Pulmonary artery endothelial cell (primary cell): ENCODE measurements at regions not wholly inside any gene's neighbourhood (a gene's known extent, or its start where the extent isn't known, plus 50 kb on each side); places are given as distances from the start of the nearest gene placed in this dataset.
A peak's percentile ranks its signal among the peaks of the same experiment; 100 is the strongest.

Source experiments
- DNase-seq: peaks from one replicate; pipeline ENCODE4 v3.0.0-alpha.2; 2011; ENCODE audit warnings: low read depth, low spot score

DNA sequence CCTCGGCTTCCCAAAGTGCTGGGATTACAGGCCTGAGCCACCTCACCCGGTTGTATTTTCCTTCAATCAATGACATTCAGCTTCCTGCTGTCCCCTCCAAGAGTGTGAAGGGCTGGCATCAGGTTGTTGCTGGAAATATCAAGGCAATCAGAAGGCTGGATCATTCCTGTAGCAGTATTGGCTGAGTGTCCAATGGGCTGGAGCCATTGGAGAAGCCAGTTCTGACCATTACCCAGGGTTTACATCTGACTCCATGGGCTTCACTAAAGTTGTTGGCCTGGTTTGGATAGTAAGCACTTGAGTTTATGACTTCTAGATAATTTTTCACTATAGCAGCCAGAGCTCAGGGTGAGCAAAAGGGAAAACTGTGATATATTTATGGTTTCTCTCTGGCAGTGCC, 137.0 kb downstream of the DLEU7 start:
- DNase-seq = no peak

DNA sequence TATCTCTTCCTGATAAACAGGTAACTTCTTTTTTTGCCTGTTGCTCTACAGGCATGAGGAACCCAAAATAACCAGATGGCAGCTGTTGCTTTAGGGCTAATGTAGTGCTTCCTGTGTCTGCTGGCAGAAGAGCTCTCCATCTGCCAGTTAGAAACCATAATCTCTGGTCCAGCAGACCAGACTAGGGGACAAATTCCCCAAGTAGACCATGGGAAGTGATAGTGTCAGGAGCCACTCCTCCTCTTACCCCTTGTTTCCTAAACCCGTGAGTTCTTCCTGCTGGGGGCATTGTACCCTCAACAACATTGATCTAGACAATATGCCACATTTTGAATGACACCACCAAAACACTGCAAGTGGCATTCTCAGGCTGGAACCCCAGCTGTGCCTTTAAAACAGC, 135.9 kb downstream of the DLEU7 start:
- no peak for DNase-seq

DNA sequence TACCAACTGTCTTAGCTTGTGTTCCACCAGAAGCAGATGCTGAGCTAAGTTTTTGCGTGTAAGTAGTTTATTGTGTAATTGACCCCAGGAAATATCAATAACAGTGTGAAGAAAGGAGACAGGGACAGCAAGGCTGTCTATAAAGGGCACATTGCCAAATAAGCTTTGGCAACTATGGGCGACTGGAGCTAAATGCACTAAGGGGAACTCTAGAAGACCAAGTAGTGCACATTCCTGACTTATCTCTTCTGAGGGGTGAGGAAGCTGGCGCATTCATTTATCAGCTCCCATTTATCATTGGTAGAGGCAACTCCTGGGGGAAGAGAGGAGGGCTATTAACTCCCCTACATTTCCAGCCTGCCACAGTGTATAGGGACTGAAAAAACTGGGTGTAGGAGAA, 135.0 kb downstream of the DLEU7 start:
- DNase-seq = no peak

DNA sequence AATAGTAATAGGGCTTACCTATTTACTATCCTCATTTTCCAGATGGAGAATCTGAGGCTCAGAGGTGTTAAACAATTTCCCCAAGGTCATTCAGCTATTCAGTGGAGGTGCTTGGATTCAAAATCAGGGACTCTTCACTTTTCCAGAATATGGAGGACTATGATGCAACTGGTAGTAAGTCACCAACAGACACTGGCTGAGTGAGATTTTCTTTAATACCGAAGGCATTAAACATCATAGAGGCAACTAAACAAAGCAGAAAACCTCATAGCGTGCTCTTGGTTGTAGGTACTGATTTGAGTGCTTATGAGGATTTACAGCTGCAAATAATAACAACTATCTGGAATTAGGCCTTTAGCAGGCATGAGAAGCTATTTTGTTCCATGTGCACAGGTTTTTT, 134.4 kb downstream of the DLEU7 start:
- DNase-seq = no peak

DNA sequence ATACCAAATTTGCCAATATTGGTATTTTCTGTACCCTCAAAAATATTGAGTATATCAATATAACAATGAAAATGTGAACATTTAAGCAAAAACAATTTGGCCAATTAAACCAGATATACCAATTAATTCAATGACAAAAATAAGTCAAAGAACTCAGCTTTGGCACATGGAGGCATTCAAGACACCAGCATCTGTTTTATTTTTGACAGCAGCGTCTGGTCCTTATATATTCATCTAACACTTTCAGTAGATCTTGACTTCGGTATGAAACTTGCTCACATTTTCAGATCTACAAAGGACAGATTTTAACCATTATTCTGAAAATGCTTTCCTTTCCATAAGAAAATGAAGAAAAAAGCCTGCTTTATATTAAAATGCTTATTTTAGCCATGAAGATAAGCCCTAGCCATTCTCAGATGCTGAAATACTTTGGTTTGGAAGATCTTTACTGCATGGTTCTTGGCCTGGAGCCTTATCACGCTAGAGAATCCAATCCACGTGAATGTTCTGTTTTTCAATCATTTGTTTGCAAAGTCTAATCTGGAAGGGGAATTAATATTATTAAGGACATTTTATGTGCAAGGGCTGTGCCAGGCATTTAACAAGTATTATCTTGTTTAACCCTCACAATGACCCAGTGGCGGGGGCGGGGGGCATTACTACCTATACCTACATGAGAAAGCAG, 132.2 kb downstream of the DLEU7 start:
- DNase-seq = no peak

DNA sequence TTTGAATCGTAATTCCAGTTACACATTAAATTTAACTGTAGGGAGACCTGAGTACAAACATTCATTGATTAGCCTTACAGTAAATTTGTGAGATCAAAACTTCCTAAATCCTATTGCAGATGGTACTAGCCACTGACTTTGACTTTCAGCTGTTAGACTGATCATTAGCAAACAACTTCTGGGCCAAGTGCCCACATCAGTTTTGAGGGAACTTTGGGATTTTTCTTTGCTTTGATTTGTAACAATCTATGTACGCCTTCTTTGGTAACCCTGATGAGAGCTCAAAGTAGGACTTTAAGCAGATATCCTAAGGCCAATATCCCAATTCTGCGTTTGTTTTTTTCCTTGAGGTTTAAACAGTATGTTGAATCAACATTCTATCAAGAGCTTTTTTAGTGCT, 131.5 kb downstream of the DLEU7 start:
- DNase-seq = no peak

DNA sequence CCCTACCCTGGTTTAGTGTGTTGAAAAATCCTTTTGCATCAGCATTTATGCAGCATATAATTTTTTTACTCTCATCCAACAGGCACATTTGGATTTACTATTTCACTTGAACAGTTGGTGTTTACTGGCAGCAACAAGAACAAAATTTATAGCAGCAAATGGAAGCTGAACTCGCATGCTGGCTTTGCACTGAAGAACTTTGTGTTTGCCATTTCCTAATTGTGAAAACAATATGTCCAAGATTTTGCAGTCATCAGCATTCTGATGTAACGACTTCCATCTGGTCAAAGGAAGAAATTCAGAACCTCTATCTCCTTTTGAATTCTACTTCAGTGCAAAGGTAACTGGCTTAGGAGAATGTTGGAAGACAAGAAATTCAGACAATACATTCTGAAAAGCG, 131.0 kb downstream of the DLEU7 start:
- no peak for DNase-seq

DNA sequence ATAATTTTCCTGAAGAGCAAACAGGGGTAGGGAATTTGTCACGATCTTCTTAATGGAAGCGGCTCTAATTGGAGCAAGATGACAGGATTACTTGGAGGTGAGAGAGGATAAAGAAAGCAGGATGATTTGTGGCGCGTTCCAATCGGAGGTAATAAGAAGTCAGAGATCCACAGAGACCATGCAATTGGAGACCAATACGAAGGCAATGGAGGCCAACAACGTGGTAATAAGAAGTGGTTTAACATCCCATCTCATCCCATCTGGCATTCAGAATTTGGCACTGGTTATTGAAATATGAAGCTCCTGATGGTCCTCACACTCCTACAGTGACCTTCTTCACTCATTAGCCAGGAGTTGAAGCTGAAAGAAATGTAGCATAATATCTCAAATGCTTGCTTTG, 130.6 kb downstream of the DLEU7 start:
- DNase-seq = no peak

DNA sequence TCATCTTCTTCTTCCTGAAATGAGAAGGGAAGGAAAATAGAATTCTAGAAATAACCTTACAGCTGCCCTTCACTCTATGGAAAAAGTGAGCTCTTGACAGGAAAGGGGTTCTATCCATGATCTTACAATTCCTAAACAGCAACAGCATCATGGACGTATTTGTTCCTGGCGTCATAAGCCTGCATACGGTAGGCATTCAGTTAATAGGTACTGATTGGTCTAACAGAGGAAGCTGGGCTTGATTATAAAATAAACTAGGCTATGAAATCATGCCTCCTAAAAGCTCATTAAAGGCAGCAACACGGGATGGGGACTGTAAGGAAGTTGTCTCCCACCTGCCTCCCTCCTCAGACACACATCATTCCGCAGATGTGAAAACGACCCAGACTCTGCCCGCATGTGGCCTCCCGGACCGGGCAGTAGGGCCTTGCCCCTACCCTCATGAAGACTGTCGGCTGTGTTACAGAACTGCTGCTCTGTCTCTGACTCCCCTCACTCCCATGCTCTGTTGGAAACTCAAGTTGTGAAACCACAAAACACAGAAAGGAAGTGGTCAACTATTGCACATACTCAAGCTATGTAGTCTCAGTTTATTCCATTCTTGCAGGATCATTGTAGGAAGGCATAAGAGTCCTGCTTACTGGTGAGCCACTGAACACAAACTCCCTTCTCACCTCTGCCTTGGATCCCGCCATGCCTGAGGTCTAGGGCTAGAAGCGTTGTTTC, 129.8 kb downstream of the DLEU7 start:
- DNase-seq = no peak

DNA sequence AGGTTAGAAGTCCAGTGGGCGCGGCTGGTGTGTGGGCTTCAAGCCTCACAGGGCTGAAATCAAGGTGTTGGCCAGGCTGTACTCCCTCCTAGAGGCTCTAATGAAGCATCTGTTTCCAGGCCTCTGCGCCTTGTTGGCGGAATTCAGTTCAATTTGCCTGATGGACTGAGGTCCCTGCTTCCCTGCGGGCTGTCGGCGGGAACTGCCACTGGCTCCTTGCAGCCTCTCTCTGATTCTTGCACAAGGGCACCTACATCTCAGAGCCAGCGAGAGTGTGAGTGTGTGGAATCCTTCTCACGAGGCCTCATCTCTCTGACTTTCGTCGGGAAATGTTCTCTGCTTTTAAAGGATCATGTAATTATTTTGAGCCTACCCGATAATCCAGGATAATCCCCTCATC, 128.6 kb downstream of the DLEU7 start:
- no peak for DNase-seq

DNA sequence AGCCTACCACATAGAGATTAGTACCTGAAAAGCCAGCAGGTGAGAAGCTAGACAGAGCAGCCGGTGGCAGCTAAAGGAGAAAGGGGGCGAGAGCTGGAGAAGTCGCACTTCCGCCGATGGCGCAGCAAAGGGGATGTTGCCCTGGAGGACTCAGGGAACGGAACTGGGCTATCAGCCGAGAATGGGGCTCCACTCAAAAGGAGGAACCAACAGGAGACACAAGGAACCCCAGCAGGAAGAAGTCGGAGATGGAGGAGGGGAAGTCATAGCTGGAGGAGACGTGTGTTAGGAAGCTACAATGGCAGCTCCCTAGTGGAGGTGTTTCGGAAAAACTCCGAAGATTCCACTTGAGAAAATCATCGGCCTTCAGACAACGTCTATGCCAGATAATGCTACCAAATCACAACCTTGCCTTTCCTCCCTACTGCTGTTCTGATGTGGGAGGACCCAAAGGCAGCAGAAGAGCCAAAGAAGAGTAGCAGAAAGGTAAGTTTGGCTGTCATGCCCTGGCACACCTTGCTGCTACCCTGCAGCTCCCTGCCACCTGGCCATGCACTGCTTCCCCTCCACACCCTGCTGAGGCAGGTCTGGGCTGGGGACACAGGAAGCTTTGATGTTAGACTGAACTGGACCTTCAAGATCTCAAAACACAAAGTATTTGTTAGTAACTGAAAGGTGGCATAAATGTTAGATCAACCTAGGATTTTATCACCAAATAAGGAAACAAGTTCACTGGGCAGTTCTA, 127.9 kb downstream of the DLEU7 start:
- no peak for DNase-seq

DNA sequence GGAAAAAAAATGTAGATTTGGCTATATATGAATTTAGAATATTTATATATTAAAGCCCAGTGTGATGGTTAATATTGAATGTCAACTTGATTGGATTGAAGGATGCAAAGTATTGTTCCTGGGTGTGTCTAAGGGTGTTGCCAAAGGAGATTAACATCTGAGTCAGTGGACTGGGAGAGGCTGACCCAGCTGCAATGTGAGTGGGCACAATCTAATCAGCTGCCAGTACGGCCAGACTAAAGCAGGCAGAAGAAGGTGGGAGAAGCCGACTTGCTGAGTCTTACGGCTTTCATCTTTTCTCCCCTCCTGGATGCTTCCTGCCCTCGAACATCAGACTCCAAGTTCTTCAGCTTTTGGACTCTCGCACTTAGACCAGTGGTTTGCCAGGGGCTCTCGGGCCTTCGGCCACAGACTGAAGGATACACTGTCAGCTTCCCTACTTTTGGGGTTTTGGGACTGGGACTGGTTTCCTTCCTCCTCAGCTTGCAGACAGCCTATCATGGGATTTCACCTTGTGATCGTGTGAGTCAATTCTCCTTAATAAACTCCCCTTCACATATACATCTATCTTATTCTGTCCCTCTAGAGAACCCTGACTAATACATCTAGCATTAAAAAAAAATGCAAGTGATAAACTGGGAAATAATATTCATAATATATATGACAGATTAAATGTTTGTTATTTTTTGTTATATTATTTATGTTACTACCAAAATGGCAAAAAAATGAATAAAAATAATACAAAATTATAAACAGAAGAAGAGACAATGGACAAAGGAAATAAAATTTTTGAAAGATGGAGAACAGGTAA, 122.4 kb downstream of the DLEU7 start:
- no peak for DNase-seq

DNA sequence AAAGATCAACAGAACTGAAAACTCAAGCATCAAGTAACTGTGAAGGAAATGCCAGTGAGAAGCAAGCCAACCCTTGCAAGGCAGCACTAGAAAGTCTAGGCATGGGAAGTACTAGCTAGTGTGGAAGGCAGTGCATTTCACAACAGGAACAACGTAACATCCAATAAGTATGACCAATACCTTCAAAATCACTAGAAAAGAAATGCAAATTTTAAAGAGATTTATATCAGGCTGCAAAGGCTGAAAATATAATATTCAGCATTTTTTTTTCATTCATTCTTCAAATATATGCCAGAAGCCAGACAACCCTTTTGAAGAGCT, 121.9 kb downstream of the DLEU7 start:
- DNase-seq = no peak

DNA sequence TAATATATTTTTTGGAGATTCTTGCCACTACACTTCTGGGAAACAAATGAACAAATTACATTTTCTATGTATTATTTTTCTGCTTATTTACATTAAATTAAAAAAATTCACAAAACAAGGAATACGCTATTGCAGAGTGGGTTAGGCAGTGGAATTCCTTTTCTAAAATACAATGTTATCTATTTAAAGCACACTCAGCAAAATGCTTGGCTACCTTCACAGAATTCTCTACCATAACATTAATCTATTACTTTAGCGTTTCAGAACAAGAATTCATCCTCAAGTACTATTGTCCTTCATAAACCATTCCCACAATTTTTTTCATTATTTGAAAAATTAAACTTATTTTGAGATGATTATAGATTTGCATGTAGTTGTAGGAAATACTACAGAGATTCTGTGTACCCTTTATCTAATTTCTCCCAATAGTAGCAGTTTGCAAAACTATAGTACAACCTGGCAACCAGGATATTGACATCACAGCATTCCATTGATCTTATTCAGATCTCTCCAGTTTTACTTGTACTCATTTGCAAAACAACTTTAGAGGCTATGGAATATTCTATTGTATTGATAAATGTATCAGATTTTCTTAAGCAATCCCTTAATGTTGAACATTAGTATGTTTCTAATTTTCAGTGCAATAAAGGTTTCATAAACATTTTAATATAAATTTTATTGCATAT, 120.9 kb downstream of the DLEU7 start:
- DNase-seq = no peak

DNA sequence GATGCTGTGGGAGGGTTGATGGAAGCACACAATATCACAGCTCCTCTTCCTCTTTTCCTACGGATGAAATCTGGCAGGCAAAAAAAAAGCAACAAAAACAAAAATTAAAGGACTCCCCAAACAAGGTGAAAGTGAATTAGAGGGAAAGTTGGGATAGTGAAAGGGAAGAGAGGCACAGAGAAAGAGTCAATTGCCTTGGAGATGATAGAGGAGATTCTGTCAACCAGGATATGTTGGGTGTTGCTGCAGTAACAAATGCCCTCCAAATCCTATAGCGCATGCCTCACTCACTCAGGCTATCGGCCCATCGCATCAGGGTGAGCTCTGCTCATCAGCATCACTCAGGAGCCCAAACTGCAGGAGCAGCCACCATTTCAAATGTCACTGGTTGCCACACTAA, 119.1 kb downstream of the DLEU7 start:
- no peak for DNase-seq

DNA sequence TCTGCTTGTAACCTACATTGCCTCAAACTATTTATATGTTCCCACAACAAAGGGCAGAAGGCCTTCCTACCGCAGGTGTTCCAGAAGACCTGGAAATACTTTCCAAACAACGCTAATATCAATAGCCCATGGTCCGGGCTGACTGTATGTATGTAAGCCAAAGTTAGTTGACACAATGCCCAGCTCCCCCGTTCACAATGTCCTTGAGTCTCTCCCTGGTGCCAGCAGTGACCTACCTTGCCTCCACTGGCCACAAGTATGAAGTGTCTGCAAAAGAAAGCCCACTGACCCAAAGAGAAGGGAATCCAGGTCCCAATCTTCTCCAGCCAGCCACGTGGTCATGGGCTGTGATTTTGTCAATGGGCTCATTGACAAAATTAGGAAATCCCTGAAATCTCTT, 118.6 kb downstream of the DLEU7 start:
- no peak for DNase-seq

DNA sequence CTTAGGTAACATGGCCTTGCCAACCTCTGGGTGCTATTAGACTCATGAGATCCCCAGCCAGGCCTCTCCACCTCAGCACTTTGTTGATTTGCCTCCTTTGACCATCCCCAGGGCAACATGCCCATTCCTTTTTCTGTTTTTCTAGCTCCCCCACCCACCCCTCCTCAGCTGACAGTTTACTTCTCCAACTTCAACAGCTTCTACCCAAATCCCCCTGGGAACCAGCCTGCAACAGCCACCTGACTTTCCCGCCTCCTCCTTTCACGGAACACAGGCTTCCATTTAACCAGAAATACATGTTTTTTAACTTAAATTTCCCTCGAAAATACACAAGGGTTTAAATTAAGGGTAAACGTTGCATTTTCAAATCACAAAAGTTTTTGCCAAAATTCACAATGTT, 117.3 kb downstream of the DLEU7 start:
- no peak for DNase-seq

DNA sequence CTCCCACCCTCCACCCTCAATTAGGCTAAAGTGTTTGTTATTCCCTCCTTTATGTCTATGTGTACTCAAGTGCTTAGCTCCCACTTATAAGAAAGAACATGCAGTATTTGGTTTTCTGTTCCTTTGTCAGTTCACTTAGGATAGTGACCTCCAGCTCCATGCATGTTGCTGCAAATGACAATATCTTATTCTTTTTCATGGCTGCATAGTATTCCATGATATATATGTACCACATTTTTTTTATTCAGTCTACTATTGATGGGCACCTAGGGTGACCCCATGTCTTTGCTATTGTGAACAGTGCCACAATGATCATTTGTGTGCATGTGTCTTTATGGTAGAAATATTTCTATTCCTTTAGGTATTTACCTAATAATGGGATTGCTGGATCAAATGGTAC, 114.3 kb downstream of the DLEU7 start:
- no peak for DNase-seq

DNA sequence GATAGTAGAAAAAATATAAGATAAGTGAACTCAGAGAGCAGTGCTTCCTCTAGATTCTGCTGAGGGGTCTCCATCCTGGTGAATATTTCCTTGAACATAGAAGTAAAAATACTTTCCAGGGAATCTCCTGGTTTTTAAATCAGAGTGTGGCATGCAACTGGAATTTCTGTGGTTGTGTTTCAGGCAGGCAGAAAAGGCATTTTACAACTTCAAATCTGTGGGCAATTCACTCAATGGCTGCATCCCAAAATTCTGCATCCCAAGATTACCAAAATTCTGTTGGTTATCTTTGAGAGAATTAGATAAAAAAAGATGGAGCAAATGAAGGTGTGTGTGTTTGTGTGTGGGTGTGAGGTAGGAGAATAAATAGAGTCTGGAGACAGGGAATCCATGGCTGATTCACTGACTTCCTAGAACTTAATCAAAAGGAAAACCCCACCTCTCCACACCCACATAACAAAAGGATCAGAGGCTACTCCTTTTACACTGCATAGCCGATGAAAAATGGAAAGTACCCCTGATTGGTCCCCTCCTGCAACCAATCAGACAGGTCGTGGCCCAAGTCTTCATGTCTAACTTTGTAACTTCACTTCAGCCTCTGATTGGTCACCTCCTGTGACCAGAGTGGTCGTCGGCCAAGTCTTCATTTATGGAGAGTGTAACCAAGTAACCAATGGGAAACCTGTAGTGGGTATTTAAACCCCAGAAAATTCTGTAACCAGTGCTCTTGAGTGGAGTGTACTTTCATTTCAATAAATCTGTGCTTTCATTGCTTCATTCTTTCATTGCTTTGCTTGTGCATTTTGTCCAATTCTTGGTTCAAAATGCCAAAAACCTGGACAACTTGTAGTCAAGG, 112.8 kb downstream of the DLEU7 start:
- no peak for DNase-seq

DNA sequence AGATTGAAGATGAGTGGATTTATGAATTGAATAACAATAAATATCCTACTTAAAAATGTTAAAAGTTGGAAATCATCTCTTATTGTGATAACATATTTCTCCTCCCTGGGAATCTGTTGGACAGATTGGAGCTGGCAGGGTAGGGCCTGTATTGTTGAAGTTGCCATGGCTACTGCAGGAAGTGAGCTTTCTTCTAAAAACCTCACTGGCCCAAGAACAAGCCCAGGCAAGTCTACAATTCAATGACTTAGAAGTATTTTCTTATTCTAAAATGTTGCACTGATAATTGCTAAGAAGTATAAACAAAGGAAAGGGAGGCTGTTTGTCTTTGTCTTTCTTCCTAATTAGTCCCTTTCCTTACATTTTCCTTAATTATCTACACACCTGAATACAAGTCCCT, 112.1 kb downstream of the DLEU7 start:
- peak; percentile 81 for DNase-seq

DNA sequence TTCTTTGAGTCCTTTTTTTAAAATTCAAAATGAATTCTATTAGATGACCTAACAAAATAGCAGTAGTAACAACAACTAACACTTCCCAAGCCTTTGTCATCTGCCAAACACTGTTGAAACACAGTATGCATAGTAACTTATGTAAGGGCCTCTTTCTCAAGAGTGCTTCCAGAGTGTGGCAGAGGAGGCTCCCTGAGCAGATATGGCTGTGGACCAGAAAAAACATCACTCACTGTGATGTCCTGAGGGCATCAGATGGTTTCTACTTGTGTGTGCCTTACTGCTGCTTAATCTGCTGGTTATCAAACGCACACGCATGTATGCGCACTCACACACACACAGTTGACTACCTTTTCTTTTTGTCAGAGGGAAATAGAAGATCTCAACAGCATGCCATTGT, 110.8 kb downstream of the DLEU7 start:
- no peak for DNase-seq
